NCI-H226 (cell line): ENCODE measurements at regions not wholly inside any gene's neighbourhood (a gene's known extent, or its start where the extent isn't known, plus 50 kb on each side); places are given as distances from the start of the nearest gene placed in this dataset.

Experiments
- DNase-seq: peaks from one replicate; pipeline ENCODE4 v3.0.0-alpha.2; 2015

- no peak for DNase-seq
Measured at GRCh38 chr10:121041499-121041898, 190.3 kb downstream of the WDR11 start.

DNA sequence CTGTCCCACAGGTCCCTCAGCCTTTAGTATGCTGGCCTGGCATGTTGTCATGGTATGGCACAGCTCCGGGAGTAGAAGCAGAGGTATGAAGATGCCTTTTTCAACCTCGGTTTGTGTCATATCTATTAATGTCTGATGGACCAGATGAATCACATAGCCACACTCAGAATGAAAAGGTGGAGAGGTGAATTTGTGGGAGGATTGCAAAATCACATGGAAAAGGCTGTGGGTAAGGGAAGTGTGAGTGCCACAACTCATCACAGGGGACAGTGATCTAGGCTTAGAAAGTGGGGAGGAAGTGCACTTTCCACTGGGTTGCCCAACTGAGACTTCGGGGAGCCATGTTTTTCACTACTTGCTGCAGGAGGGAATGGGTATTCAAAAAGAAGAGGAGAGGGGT, 190.7 kb downstream of the WDR11 start:
- DNase-seq: peak; percentile 1

- DNase-seq: no peak
Measured at GRCh38 chr10:121042342-121042741, 191.2 kb downstream of the WDR11 start.

DNA sequence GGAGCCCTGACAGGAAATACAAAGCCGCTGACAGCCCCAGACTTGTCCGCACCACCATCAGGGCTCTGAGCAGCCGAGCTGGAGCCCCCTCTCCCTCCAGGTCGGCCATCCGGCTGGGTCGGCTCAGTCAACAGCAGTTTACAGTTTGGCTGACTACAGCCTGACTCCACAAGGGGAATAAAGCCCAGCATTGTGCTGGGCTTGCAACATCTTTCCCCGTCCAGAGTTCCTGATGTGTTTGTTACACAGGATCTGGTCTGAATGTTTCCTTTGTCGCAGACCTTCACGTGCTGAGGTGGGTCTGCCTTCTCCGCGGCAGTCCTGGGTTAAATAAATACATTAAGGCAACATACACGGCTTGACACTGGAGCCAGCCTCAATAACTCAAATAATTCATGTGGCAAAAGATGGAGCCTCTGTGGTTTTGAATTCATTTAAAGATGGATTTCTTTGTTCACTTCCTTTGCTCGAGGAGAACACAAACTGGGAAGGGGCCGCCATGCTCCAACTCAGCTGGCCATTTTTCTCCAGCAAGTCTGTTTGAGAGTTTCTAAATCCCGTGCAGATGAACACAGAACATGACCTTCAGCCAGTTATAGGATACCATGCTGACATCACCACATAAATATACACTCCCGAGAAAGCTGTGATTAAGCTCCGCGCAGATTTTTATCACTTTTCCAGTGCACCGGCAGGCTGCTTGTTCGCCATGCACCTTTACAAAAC, 192.1 kb downstream of the WDR11 start:
- DNase-seq: no peak

DNA sequence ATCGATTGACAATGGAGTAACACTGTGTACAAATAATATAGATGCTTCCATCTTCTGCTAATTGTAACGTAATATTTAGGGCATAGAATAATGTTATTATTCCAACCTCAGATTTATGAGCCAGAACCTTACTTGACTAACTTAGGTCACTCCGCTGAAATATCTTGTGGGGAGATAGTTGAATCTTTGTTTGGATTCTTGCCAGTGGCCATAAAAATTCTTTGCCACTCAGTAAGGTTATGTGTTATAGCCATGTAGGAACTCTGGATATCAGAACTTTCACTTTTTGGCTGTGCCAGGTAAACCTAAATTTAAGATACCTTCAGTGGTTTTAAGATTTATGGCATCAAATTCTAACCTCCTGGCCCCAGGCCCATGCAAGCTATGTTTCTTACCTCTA, 197.6 kb downstream of the WDR11 start:
- no peak for DNase-seq

DNA sequence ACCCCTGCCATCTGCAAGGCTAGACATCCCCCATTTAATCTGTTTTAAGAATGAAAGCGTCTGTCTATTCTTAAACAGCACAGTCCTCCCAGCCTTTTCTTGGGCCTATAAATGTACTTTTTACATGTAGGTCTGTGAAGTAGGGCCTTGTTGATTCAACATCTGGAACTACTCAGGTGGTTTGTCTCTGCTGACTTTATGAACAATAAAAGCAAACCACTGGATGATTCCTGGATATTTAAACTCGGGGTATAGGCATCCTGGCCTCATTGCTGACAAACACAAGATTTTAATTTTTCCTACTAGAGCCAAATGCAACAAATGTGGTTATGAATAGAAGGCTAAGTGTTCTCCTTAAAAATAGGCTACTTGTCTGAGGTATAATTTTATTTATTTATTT, 198.3 kb downstream of the WDR11 start:
- DNase-seq: no peak

DNA sequence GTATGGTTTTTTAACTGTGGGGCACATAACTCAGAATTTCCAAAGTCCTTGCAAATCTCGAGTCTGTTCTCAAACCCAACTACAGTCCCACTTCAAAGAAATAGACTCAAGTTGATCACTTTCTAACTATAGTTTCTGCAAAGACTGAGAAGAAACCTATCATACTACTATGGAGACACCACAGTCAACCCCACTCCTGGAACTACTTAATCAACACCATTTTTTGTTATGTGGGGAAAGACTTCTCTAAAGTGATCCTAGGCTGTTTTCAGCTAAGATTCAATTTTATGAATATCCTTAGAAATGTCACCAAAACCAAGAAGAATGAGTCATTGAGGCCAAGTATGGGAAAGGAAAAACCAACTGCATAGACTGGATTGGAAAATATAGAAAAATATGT, 198.8 kb downstream of the WDR11 start:
- DNase-seq: no peak

DNA sequence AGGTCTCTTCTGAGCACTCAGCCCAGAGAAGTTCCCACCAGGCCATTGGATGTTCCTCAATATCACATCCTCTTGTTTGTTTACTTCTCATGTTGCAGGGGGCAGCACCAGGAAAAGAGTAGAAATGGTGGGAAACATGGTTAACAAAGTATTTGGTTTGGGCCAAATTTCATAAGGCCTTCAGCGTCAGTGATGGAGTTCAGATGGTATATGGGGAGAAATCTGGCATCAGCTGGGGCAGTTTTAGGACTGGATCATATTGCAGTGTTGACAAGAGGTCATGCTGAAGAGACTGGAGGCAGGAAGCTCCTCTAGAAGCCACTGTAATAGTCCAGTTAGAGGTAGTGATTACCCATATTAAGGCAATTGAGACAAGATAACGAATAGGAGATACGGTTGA, 200.0 kb downstream of the WDR11 start:
- no peak for DNase-seq

- DNase-seq: no peak
Measured at GRCh38 chr10:121051696-121052279, 200.6 kb downstream of the WDR11 start.

GRCh38 chr10:121053151-121053550, 202.0 kb downstream of the WDR11 start:
- no peak for DNase-seq

DNA sequence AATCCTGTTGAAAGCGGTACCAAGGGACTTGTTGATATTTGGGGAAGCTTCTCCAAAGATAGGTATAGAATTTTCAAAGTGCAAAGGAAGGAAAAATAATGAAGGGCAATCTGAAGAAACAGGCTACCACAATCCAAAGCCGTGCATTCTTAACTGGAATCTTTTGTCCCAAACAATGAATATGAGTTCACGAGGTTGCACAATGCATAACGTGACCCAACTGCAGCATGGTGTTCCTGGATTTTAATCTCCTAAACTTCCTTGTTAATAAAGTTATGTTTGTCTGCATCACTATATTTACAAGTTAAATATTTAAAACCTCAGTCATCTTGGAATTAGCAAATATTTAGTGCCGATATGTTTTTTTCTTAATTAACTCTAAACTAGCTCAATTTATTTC, 203.7 kb downstream of the WDR11 start:
- no peak for DNase-seq

GRCh38 chr10:121057269-121057668, 206.1 kb downstream of the WDR11 start:
- DNase-seq: no peak

- no peak for DNase-seq
Measured at GRCh38 chr10:121058082-121058481, 206.9 kb downstream of the WDR11 start.

- DNase-seq: no peak
Measured at GRCh38 chr10:121059351-121059750, 208.2 kb downstream of the WDR11 start.

- no peak for DNase-seq
Measured at GRCh38 chr10:121062115-121062514, 211.0 kb downstream of the WDR11 start.

GRCh38 chr10:121063744-121064143, 212.6 kb downstream of the WDR11 start:
- no peak for DNase-seq

- DNase-seq: no peak
Measured at GRCh38 chr10:121064491-121064890, 213.3 kb downstream of the WDR11 start.

DNA sequence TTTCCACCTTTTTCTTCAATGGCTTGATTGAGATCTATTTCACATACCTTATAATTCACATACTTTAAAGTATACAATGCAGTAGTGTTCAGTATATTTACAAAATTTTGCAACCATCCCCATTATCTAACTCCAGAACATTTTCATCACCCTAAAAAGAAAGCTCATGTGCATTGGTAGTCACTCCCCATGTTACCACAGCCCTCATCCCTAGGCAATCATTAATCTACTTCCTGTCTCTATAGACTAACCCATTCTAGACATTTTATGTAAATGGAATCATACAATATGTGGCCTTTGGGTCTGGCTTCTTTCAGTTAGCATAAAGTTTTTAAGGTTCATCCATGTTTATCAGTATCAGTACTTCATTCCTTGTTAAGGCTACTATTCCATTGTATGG, 214.2 kb downstream of the WDR11 start:
- no peak for DNase-seq

DNA sequence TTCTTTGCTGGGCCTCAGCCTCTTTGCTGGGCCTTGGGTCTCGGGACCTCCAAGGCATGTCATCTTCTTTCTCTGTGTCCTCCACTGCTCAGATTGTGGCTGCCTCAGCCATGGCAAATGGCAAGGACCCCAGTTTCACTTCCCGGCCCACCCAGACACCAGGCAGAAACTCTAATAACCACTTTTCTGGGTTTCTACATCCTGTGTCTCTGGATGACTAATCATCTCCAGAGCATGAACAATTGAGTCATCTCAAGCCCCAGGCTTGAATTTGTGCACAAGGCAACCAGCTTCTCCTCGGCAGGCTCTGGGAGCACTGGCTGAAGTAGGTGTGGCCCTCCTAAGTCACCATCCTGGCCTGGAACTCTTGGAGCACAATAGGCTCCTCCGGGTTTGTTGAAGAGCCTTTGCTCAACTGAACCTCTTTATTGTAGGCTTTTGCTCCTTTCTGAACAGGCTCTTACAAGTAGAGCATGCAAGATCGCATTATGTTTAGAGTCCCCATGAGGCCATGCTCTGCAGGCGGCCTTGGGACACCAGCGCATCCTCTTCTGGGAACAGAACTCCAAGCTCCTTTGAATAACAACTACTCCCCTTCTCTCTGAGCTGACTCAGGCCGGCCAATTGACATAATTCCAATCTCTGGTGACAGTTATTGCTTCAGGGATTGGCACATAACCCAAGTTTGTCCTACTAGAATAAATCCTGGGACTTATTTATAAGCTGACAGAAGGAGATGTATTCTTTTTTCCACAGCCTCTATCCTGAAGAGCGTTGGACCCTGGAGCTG, 218.1 kb downstream of the WDR11 start:
- DNase-seq: peak; percentile 50

DNA sequence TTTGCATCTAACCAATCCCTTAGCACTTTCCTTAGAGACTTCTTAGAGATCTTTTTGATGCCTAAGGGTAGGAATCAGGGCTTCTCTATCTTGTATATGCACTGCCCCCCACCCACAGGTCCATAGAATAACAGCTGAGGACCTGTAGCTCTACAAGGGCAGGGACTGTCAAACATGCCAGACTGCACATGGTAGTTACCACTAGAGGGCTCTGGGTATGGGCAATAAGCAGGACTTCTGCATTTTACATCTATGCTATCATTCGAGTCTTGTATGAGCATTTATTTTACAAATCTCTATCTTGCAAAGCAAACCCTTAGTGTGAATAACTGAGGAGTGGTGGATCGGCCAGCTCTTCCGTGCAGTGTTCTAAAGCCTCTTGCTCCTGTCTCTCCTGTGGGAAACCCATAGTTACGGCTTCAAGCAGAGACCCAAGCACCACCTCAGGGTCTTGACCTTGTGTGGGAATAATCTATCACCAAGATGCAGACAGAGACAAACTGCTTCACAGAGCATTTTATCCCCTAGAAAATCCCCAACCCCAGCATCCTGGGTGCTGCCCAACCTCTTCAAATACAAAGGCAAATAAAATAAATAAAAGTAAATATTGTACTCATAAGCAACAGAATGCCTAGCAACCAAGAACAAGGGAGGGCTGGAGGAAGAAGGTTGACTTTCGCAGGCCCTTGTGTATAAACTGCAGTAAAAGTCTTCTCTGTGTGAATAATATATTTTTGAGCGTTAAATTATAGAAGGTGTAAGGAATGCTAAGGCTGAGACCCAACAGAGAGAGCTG, 219.3 kb downstream of the WDR11 start:
- DNase-seq: no peak

- no peak for DNase-seq
Measured at GRCh38 chr10:121071901-121072300, 220.7 kb downstream of the WDR11 start.

DNA sequence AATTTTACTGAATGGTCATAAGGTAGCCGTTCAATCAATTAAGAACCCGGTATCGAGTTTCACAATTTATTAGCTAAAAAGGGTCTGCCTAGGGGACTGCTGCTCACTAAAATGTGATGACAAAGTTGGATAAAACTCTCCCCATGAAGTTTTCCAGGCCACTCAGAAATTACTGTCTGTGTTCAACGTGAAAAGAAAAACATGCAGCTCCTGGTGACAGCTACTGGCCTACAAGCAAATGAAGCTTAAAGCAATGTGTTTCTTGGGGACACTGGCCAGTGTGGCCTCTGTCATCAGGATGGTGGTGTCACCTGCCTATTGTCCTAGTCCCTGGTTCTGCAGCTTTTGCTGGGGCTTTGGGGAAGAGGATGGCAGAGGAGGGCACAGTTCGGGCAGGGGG, 222.6 kb downstream of the WDR11 start:
- DNase-seq: no peak
